Astrocyte (in vitro differentiated cells and primary cell): ENCODE measurements at regions not wholly inside any gene's neighbourhood (a gene's known extent, or its start where the extent isn't known, plus 50 kb on each side); places are given as distances from the start of the nearest gene placed in this dataset.

Experiments
- CTCF ChIP-seq: IDR thresholded peaks from 2 replicates; pipeline ENCODE4 v1.5.1; 2011; ENCODE audit warnings: low read depth, mild to moderate bottlenecking, inconsistent platforms, low read length, moderate library complexity; ENCODE audit not compliant: insufficient read depth
- EZH2 ChIP-seq: IDR thresholded peaks from 2 replicates; pipeline ENCODE4 v1.6.1; 2012; ENCODE audit warnings: mild to moderate bottlenecking, low read length, inconsistent platforms; ENCODE audit not compliant: insufficient read depth

- TF ChIP-seq CTCF = no peak
- TF ChIP-seq EZH2 = no peak
Observed at GRCh38 chr11:34564406-34564805, 50.8 kb upstream of the ELF5 start.
